Activated CD8-positive, alpha-beta memory T cell treated with anti-CD3 and anti-CD28 coated beads, Interleukin-2, amount 50 U/mL, for 24 hours (primary cell): ENCODE measurements at regions not wholly inside any gene's neighbourhood (a gene's known extent, or its start where the extent isn't known, plus 50 kb on each side); places are given as distances from the start of the nearest gene placed in this dataset.

ENCODE experiments used
- DNase-seq: peaks from one replicate; pipeline ENCODE4 v3.0.0-alpha.2; 2020; ENCODE audit errors: extremely low read depth

DNA sequence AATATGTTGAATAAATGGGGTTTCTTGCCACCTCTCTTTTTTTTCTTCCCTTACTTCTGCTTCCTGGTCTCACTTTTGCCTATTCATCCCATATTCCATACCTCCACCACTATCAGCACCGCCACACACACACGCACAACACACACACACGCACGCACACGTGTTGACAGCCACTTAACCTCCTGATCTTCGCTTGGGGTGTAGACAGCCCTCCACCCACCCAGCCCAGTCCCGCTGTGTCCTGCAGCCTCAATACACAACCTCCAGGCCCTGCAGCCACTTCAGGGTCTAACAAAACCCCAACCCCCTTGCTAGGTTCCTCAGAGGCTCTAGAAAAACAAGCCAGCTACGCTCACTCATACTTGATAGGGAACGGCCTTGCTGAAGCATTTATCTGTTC, 72.3 kb downstream of the LINC00237 start:
- no peak for DNase-seq

DNA sequence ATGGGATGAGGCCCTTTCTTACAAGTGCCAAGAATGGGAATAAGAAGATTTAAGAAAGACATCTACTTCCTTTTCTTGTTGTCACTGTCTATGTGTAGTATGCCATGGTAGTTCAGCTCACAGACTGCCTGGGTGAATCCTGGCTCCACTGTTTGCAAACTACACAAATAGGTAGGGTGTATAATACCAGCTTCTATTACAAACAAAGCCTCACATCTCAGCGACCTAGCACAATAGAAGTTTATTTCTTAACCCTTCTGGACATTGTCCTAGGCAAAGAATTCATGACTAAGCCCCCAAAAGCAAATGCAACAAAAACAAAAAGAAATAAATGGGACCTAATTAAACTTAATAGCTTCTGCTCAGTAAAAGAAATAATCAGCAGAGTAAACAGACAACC, 74.5 kb downstream of the LINC00237 start:
- no peak for DNase-seq

DNA sequence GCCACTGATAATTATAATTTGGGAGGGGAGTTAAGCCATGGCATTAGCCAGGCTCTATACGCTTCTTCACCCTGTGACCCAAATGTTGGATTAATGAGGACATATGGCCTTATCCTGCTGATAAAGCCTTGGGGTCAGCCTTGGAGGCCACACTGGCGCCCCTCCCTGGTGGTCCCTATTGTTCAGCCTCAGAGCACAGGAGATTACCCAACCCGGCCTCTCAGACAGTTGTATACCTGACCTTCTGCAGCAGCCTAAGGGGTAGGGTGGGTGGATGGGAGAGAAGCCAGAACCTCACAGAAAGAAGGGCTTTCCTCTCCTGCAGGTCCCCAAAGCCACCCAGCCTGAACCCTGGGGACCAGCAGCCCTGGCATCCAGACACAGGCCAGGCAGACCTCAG, 76.8 kb downstream of the LINC00237 start:
- DNase-seq, result no peak

DNA sequence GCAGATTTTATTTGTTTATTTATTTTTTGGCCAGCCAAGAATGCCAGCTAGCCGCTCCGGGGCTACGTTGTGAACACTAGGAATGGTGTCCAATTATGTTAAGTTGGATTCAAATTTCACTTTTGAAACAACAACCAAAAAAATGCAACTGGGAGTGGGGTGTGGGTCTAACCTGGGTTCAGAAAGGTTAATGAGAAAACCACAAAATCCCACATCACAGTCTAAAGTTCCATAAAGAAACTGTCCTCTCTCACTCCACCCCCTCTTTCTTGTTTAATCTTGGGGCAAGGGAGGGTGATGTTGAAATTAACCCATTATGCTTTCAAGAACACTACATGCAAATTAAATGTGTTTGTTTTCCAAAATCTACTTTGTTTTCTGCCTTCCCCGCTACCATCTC, 77.2 kb downstream of the LINC00237 start:
- no peak for DNase-seq

- DNase-seq, result no peak
These were observed 77.7 kb downstream of the LINC00237 start for GRCh38 chr20:21028436-21028835.

GRCh38 chr20:21027569-21027968, 78.6 kb downstream of the LINC00237 start:
- no peak for DNase-seq

DNA sequence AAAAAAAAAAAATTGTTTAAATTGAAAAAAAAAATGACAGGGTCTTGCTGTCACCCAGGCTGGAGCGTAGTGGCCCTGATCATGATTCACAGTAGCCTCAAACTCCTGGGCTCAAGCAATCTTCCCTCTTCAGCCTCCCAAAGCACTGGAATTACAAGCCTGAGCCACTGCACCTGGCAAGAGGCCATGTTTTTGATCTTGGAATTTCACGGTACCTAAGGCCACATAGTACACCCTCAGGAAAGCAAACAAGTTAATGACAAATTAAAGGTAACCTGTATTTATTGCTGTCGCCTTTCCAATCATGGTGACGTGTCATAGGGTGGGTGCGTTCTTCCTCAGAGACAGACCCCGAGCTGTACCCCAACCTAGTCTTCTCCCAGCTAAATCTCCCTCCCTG, 79.2 kb downstream of the LINC00237 start:
- no peak for DNase-seq

GRCh38 chr20:21024420-21024819, 81.7 kb downstream of the LINC00237 start:
- no peak for DNase-seq

GRCh38 chr20:21022925-21023324, 83.2 kb downstream of the LINC00237 start:
- DNase-seq, result no peak

GRCh38 chr20:21021472-21021790, 84.7 kb downstream of the LINC00237 start:
- DNase-seq, result no peak

DNA sequence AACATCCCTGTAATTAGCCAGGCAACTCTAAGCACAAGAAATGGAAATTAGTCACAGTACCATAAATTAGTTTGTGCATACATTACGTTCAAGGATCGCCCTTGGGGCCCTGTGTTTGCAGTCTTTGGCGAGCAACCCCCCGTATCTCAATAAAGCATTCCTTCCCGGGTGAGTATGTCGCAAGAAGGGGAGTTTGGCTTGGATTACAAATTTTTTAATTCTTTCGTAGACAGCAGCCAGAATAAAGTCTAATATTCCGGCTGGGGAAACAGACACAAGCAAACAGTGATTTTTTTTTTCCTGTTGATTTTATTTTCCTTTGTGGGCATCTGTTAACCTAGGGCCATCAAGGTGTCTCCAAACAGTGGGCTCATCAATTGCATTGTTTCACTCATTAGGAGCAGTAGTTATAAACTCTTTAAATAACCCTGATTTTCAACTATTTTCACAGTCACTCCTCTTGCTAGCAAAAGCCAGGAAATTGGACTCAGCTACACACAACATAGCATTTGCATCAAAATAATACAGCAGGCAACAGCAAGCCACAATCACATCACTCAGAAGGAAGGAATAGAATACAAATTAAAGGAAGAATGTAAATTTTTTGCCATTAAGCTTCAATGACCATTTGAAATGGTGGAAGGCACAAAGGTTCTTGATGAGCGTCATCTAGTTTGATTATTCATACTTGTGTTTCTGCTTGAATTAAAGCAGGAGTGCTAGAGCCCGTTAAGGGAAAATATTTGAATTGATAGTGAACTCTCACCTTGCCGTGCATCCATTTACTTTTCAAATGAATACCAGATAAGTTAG, 85.3 kb downstream of the LINC00237 start:
- DNase-seq, result no peak

DNA sequence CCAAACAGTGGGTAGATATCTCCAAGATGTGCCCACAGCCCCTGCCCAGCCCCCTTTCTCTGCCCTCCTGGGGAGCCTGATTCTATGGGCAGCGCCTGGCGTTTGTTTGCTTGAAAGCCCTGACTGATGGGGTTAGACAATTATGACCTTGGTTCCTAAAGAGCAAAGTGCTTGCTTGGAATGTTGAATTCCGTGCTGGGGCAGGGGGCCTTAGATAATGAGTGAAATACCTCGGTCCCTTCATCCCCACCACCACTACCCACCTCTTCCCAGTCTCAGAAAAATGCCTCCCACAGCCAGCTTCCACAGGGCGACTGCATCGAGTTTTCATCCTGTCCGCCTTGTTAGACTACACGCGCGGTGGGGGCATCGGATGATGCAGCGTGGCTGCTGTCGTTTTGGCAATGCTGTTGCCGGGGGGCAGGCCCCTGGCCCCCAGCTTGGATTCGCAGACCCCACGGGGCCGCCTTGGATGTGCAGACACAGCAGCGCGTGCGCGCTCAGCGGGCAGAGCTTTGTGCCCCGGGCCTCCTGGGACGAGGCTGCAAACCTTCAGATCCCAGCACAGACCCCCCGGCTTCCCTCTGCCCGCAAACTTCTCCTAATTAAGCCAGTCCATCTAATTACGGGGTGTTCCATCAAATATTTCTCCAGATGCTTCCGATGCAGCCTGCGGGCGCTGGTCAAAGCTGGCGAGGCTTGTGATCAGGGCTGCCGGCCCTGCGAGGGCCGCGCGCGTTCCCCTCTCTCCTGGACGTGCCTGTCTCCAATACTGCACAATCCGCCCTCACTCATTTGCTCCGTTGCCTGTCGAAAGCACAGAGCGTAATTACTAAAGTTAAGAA, 86.1 kb downstream of the LINC00237 start:
- no peak for DNase-seq

- DNase-seq, result no peak
These were observed 86.7 kb downstream of the LINC00237 start for GRCh38 chr20:21019468-21019813.

GRCh38 chr20:21018576-21018975, 87.6 kb downstream of the LINC00237 start:
- DNase-seq, result no peak

- no peak for DNase-seq
These were observed 88.6 kb downstream of the LINC00237 start for GRCh38 chr20:21017528-21018085.

DNA sequence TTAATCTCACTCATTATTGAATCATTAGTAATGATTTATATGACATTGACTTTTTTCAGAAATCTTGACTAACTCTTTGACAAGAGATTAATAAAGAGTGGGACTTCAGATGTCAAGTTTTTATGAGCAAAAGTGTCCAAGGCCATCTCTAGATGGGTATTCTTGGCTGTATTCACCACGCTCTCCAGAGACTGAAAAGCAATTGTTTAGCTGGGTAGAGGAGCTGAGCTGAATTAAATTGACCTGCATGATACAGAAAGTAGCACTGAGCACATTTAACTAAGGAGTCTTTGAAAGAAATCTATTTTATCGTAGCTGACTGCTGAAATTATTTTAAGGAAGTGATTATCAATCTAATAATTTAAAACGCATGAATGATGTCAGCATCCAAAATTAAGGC, 89.4 kb downstream of the LINC00237 start:
- DNase-seq, result no peak

DNA sequence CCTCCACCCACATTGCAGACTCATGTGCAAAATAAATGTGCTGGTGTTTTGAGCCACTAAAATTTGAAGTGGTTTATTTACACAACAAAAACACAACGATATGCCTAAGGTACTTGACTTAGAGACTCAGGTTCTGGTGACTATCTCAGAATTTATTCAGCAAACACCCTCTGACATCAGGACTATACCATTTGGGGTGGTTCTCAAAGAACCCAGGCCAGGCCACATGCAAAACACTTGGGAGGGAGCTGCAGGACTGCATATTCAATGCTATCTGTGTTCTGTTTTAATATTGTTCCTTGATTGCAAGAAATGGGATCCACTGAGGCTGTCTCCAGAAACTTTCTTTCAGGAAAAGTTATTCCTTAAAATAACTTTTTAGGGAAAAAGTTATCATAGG, 91.6 kb downstream of the LINC00237 start:
- DNase-seq, result no peak

DNA sequence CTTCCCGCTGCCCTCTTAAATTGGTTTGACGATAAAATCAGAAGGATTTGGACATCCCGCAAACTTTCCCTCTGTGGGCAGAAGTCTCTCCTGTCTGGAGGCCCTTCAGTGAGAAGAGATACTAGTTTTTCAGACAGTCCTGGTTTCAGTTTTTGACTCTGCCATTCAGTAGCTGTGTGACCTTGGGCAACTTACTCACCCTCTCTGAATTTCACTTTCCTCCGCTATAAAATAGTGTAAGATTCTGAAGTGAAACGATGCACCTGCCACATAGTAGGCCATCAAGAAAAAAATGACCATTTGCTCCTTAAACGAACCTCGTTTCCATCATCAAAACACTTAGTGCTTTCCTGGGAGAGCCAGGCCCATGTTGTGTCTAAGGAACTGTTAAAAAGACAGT, 97.2 kb downstream of the LINC00237 start:
- no peak for DNase-seq

DNA sequence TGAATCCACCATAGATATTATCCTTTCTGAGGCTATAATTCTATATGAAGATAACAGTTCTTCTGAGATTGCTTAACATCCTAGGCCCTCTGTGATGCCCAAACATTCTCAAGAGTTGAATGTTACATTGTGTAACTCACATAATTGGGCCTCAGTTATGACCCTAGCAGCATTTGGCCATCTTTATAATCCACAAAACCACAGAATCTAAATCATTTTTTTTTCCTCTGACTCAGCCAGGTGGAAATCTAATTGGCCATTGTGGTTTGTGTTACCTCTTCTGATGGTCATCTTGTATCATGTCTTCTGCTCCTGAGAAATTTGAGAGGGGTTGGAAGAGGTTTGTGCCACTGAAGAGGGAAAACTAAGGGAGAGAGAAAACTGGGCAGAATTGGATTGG, 99.5 kb downstream of the LINC00237 start:
- no peak for DNase-seq

DNA sequence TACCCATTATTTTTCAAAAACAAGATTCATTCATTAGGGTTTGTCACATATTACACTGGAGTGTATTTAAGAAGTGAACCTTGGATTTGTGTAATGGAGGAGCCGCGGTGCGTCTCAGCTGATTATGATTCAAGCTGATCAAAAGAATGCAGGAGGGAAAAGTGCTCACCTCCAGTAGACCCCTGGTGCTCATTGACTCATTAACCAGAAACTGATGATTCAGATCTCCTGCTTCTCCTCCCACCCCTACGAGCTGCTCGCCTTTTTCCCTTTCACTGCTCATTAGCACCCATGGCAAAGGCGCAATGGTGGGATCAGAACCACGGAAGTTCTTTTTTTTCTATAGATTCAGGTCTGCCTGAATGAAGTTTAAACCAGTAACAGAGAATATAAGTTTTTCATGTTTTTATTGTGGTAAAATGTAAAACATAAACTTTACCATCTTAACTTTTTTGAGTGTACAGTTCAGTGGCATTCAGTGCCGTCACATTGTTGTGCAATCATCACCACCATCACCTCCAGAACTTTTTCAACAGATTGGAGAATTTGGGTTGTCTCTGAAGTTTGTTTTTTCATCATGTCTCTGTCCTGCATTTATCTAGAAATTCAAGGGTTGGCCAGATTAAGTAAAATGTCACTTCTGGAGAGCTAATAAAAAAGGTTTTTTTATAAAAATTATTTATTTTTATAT, 101.6 kb downstream of the LINC00237 start:
- DNase-seq, result no peak

DNA sequence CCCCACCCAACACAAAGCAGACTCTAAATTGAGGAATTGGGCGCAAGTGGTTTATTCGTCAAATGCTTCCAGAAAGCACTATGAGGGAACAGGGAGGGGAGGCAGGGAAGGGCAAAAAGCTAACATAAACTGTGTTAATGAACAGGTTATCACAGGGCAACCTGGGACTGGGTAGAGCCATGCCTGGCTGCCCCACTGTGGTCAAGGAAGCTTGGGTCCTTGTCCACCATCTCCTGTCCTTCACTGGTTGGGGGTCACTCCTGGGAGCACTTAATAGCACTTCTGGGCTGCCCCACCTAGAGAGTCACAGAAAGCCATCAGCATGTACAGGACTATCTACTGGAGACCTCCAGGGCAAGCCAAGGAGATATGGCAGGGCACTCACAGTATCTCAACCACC, 102.3 kb downstream of the LINC00237 start:
- DNase-seq, result no peak

DNA sequence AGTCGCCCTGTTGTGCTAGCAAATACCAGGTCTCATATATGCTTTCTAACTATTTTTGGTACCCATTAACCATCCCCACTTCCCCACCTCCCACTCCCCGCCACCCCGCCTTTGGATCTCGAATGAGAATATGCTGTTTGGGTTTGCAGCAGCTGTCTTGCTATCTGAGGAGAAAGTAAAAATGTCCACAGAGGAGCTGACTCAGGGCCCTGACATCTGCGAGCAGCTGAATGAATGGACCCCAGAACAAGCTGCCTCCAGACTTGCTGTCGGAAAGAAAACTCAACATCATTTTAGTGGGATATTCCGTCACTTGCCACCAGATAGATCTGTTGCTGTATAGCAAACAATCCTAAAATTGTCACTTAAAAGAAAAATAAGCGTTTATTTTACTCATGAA, 103.7 kb downstream of the LINC00237 start:
- no peak for DNase-seq

DNA sequence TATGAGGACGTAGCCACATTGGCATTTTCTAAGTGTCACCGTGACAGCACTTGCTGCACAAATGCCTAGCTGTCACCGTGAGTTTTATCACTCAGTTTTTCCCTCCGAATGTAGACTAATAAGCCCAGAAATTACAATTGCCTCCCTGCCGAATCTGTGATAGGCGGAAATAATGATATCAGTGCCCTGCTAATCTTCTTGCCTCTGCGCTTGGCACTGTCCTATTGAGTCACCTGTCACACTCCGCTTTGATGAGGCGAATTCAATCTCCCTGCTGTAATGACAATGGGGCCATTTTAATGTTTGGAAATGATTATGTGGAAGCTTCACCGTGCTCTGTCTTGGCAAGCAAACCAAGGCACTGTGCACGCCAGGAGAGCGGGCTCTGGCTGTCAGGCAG, 112.8 kb downstream of the LINC00237 start:
- DNase-seq, result no peak
